Ishikawa (cell line): ENCODE measurements at regions not wholly inside any gene's neighbourhood (a gene's known extent, or its start where the extent isn't known, plus 50 kb on each side); places are given as distances from the start of the nearest gene placed in this dataset.

Experiments used
- CEBPB ChIP-seq: IDR thresholded peaks from 2 replicates; pipeline ENCODE4 v1.6.1; 2012
- CREB1 ChIP-seq: IDR thresholded peaks from 2 replicates; pipeline ENCODE4 v1.6.1; 2012; ENCODE audit warnings: low read depth
- EGR1 ChIP-seq: IDR thresholded peaks from 2 replicates; pipeline ENCODE4 v1.6.1; 2012
- EP300 ChIP-seq: IDR thresholded peaks from 2 replicates; pipeline ENCODE4 v1.6.1; 2012; ENCODE audit warnings: borderline replicate concordance
- FOXM1 ChIP-seq: IDR thresholded peaks from 2 replicates; pipeline ENCODE4 v1.6.1; 2012; ENCODE audit warnings: low read depth, borderline replicate concordance
- NFIC ChIP-seq: IDR thresholded peaks from 2 replicates; pipeline ENCODE4 v1.6.1; 2012
- RAD21 ChIP-seq: IDR thresholded peaks from 2 replicates; pipeline ENCODE4 v1.6.1; 2012; ENCODE audit warnings: low read depth
- TAF1 ChIP-seq: IDR thresholded peaks from 2 replicates; pipeline ENCODE4 v1.6.1; 2012; ENCODE audit warnings: low read depth, mild to moderate bottlenecking
- TCF12 ChIP-seq: IDR thresholded peaks from 2 replicates; pipeline ENCODE4 v1.6.1; 2012; ENCODE audit warnings: low read depth
- TEAD4 ChIP-seq: IDR thresholded peaks from 2 replicates; pipeline ENCODE4 v1.6.1; 2012
- YY1 ChIP-seq: IDR thresholded peaks from 2 replicates; pipeline ENCODE4 v1.6.1; 2012; ENCODE audit warnings: low read depth
- ZBTB7A ChIP-seq: IDR thresholded peaks from 2 replicates; pipeline ENCODE4 v1.6.1; 2012; ENCODE audit warnings: low read depth
- TF ChIP-seq, protein P1 (sequence below): IDR thresholded peaks from 2 replicates; pipeline ENCODE4 v1.6.1; 2012
- TF ChIP-seq, protein P2 (sequence below): IDR thresholded peaks from 2 replicates; pipeline ENCODE4 v1.6.1; 2012
- TF ChIP-seq, protein P3 (sequence below): IDR thresholded peaks from 2 replicates; pipeline ENCODE4 v1.6.1; 2012; ENCODE audit warnings: low read depth, mild to moderate bottlenecking

DNA sequence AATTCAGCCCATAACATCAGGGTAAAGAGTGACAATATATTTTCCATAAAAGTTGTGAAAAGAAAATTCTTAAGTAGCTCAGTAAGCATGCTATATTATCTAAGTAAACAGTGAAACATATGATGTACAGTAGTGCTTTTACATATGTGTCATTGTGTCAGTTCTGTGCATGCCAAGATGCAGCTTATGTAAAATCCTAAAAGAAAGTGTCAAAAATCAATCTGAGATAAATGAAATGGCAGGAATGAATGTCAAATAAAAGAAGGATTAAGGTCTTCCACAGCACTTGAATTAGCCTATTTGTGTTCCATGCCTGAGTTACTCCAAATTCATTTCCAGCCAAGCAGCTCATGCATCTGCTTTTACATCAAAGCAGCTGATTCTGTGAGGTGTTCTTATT, 452.7 kb upstream of the HS3ST1 start:
- TF ChIP-seq FOXM1 (no peak), EGR1 (no peak), TAF1 (no peak), YY1 (no peak), EP300 (no peak), CEBPB (no peak), CREB1 (no peak), RAD21 (no peak), NFIC (no peak), TEAD4 (no peak), ZBTB7A (no peak), TCF12 (no peak)
- TF ChIP-seq, protein P1, sequence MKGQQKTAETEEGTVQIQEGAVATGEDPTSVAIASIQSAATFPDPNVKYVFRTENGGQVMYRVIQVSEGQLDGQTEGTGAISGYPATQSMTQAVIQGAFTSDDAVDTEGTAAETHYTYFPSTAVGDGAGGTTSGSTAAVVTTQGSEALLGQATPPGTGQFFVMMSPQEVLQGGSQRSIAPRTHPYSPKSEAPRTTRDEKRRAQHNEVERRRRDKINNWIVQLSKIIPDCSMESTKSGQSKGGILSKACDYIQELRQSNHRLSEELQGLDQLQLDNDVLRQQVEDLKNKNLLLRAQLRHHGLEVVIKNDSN = no peak
- TF ChIP-seq, protein P2, sequence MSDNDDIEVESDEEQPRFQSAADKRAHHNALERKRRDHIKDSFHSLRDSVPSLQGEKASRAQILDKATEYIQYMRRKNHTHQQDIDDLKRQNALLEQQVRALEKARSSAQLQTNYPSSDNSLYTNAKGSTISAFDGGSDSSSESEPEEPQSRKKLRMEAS = no peak
- TF ChIP-seq, protein P3, sequence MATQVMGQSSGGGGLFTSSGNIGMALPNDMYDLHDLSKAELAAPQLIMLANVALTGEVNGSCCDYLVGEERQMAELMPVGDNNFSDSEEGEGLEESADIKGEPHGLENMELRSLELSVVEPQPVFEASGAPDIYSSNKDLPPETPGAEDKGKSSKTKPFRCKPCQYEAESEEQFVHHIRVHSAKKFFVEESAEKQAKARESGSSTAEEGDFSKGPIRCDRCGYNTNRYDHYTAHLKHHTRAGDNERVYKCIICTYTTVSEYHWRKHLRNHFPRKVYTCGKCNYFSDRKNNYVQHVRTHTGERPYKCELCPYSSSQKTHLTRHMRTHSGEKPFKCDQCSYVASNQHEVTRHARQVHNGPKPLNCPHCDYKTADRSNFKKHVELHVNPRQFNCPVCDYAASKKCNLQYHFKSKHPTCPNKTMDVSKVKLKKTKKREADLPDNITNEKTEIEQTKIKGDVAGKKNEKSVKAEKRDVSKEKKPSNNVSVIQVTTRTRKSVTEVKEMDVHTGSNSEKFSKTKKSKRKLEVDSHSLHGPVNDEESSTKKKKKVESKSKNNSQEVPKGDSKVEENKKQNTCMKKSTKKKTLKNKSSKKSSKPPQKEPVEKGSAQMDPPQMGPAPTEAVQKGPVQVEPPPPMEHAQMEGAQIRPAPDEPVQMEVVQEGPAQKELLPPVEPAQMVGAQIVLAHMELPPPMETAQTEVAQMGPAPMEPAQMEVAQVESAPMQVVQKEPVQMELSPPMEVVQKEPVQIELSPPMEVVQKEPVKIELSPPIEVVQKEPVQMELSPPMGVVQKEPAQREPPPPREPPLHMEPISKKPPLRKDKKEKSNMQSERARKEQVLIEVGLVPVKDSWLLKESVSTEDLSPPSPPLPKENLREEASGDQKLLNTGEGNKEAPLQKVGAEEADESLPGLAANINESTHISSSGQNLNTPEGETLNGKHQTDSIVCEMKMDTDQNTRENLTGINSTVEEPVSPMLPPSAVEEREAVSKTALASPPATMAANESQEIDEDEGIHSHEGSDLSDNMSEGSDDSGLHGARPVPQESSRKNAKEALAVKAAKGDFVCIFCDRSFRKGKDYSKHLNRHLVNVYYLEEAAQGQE = no peak

DNA sequence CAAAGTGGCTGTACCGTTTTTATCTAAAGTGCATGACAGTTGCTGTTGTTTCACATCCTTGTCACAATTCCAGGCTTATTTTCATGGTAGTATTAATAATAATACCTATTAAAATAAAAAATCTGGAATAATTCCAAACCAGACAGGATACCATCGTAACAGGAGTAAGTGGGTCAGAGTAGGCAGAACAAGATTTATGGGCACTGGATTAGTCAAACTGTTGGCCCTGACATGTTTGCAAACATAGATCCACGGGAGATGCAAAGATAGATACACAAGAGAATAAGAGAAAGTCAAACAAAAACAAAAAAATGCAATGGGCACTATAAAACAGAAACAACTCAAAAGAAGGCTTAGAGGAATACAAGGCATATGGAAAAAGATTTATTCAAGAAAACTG, 449.5 kb upstream of the HS3ST1 start:
- TF ChIP-seq, protein P1 = no peak
- no peak for TF ChIP-seq NFIC
- TF ChIP-seq YY1 = no peak
- TF ChIP-seq ZBTB7A = no peak
- TF ChIP-seq, protein P3 = no peak

DNA sequence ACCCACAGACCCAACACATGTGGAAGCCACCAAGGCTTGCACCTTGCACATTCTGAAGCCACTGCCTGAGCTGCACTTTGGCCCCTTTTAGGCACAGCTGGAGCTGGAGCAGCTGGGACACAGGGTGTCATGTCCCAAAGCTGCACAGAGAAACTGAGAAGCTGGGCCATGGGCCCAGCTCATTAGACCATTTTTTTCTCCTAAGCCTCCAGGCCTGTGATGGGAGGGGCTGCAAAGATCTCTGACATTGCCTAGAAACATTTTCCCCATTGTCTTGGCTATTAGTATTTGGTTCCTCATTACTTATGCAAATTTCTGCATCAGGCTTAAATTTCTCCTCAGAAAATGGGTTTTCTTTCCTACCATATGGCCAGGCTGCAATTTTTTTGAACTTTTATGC, 447.4 kb upstream of the HS3ST1 start:
- TF ChIP-seq CEBPB (no peak), NFIC (no peak), CREB1 (no peak), EP300 (no peak), YY1 (no peak), TEAD4 (no peak), FOXM1 (no peak), EGR1 (no peak), TAF1 (no peak), ZBTB7A (no peak), TCF12 (no peak), RAD21 (no peak)
- TF ChIP-seq, protein P2 = no peak
- TF ChIP-seq, protein P3 = no peak
- TF ChIP-seq, protein P1 = no peak

DNA sequence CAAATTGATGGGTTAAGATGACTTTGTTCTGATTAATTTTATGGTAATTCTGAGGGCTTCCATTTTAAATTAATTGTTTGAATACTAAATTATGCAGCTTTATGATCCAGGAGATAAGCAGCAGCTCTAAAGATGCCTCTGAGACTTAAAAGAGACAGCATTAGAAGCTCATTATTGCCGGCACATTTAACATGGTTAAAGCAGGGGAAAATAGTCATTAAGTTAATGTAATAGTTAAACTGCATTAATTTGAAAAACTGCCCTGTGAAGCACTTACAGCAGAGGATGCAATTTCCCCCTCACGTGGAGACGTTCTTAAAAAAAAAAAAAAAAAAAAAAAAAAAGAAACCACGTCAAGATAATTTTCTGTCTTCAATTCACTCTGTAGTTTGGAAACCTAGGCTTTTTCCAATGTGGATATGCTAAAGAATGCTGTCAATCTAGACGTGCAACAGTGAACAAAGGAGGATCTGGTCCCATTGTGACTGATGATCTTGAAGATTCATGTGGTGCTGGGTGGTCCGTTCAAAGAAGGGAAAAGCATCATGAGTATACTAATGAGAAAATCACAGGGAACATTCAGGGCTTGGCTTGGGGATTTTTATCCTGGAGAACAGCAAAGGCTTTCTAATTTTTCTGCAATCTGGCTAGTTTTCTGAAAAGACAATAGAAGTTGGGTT, 440.6 kb upstream of the HS3ST1 start:
- TF ChIP-seq TEAD4 (no peak), YY1 (no peak)
- TF ChIP-seq, protein P3 = no peak
